CD8-positive, alpha-beta memory T cell (primary cell): ENCODE measurements at regions not wholly inside any gene's neighbourhood (a gene's known extent, or its start where the extent isn't known, plus 50 kb on each side); places are given as distances from the start of the nearest gene placed in this dataset.

Source experiments
- CTCF ChIA-PET: fragments of 350-600 bp; sonication (Branson Sonifier 250); formaldehyde crosslinking; loops from one replicate; lab custom pipeline; 2021; ENCODE audit warnings: antibody characterized with exemption; lab: Charles Lee
- POLR2A ChIA-PET: fragments of 350-600 bp; sonication (Branson Sonifier 250); formaldehyde crosslinking; loops from one replicate; lab custom pipeline; 2021; ENCODE audit warnings: antibody characterized with exemption; lab: Charles Lee
- DNase-seq, 5 donors: peaks; one replicate each; pipeline versions ENCODE4 v3.0.0 to v3.0.0-alpha.2; 2020 to 2022; ENCODE audit warnings: mixed read lengths in 1 of 5
- H3K27ac ChIP-seq: one replicate; pipeline ENCODE4 v1.7.0; 2013; ENCODE audit warnings: low read depth, mild to moderate bottlenecking, low read length, moderate library complexity
- H3K27me3 ChIP-seq: 2 replicates; pipeline ENCODE4 v1.7.0; 2013; ENCODE audit warnings: low read length, mild to moderate bottlenecking; ENCODE audit not compliant: insufficient read depth, poor library complexity, severe bottlenecking
- H3K36me3 ChIP-seq: 2 replicates; pipeline ENCODE4 v1.7.0; 2013; ENCODE audit warnings: mild to moderate bottlenecking, low read length, moderate library complexity; ENCODE audit not compliant: insufficient read depth
- H3K4me1 ChIP-seq: 2 replicates; pipeline ENCODE4 v1.7.0; 2013; ENCODE audit warnings: mild to moderate bottlenecking, low read length, moderate library complexity; ENCODE audit not compliant: insufficient read depth
- H3K4me3 ChIP-seq: 2 replicates; pipeline ENCODE4 v1.7.0; 2013; ENCODE audit warnings: mild to moderate bottlenecking, low read length
- H3K9me3 ChIP-seq: 2 replicates; pipeline ENCODE4 v1.7.0; 2013; ENCODE audit warnings: mild to moderate bottlenecking, low read length
- H3K27ac Mint-ChIP-seq, 8 donors: one replicate each; pipeline ENCODE4 v1.8.0; 2020 to 2021; ENCODE audit warnings: mixed read lengths in 8 of 8, mild to moderate bottlenecking in 6 of 8, inconsistent platforms in 3 of 8, moderate library complexity in 3 of 8
- H3K27me3 Mint-ChIP-seq, 2 donors: one replicate each; pipeline ENCODE4 v1.8.0; 2020 to 2021; ENCODE audit warnings: mixed read lengths in 2 of 2, mild to moderate bottlenecking in 1 of 2, moderate library complexity in 1 of 2
- H3K36me3 Mint-ChIP-seq, 3 donors: one replicate each; pipeline ENCODE4 v1.8.0; 2020 to 2021; ENCODE audit warnings: mixed read lengths in 3 of 3, inconsistent platforms in 1 of 3, mild to moderate bottlenecking in 1 of 3
- H3K4me1 Mint-ChIP-seq, 3 donors: one replicate each; pipeline ENCODE4 v1.8.0; 2020 to 2021; ENCODE audit warnings: mixed read lengths in 3 of 3, inconsistent platforms in 1 of 3, mild to moderate bottlenecking in 1 of 3
- H3K4me3 Mint-ChIP-seq, 7 donors: one replicate each; pipeline ENCODE4 v1.8.0; 2020 to 2021; ENCODE audit warnings: mixed read lengths in 7 of 7, mild to moderate bottlenecking in 6 of 7, moderate library complexity in 4 of 7, inconsistent platforms in 2 of 7
- H3K9me3 Mint-ChIP-seq, 5 donors: one replicate each; pipeline ENCODE4 v1.8.0; 2020 to 2022; ENCODE audit warnings: mixed read lengths in 5 of 5, mild to moderate bottlenecking in 3 of 5, moderate library complexity in 2 of 5, inconsistent platforms in 1 of 5

DNA sequence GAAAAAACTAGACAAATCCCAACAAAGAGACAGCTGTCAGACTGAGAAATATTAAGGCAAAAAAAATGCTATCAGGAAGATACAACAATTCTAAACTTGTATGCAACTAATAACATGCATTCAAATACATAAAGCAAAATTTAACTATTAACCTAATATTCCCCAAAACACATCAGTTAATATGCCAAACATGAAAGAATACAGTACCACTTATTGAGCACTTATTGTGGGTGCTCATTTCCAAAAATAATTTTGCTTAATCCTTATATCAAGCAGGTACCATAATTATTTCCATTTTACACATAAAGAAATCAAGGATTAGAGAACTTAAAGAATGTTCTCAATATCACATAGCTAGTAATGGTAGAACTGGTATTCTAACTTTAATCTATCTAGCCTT is 67.7 kb upstream of the HMGXB4 start:
- no peak overlapping the region for H3K4me3 Mint-ChIP-seq
- peaks cover 6 to 15% of the 10 kb centered on the region in 2 donors for H3K27me3 Mint-ChIP-seq
- H3K27ac Mint-ChIP-seq = no peak overlapping the region
- H3K9me3 ChIP-seq = no peaks in the 10 kb centered on the region
- H3K36me3 ChIP-seq = no peaks in the 10 kb centered on the region
- no peak overlapping the region for H3K4me3 ChIP-seq
- POLR2A ChIA-PET = no interaction called here
- H3K27me3 ChIP-seq = no peaks in the 10 kb centered on the region
- H3K36me3 Mint-ChIP-seq = no peaks in the 10 kb centered on the region
- no peak for DNase-seq
- no peaks in the 10 kb centered on the region for H3K4me1 ChIP-seq
- H3K27ac ChIP-seq = no peak overlapping the region
- H3K9me3 Mint-ChIP-seq = peaks cover 6 to 25% (median 19%) of the 10 kb centered on the region in 5 donors
- H3K4me1 Mint-ChIP-seq = no peaks in the 10 kb centered on the region
- CTCF ChIA-PET = no interaction called here

- DNase-seq = no peak
- H3K27ac ChIP-seq = no peak overlapping the region
- no peaks in the 10 kb centered on the region for H3K27me3 ChIP-seq
- H3K27ac Mint-ChIP-seq = no peak overlapping the region
- peaks cover 6 to 25% (median 19%) of the 10 kb centered on the region in 5 donors for H3K9me3 Mint-ChIP-seq
- POLR2A ChIA-PET = no interaction called here
- no peak overlapping the region for H3K4me3 Mint-ChIP-seq
- peaks cover 6 to 23% of the 10 kb centered on the region in 2 donors for H3K27me3 Mint-ChIP-seq
- no peaks in the 10 kb centered on the region for H3K4me1 Mint-ChIP-seq
- CTCF ChIA-PET = no interaction called here
- H3K4me3 ChIP-seq = no peak overlapping the region
- H3K4me1 ChIP-seq = no peaks in the 10 kb centered on the region
- H3K36me3 ChIP-seq = no peaks in the 10 kb centered on the region
- no peaks in the 10 kb centered on the region for H3K36me3 Mint-ChIP-seq
- H3K9me3 ChIP-seq = no peaks in the 10 kb centered on the region
Measured at GRCh38 chr22:35191412-35191811, 65.9 kb upstream of the HMGXB4 start.

GRCh38 chr22:35192129-35192918 is 65.0 kb upstream of the HMGXB4 start:
- Histone ChIP-seq H3K9me3 (no peaks in the 10 kb centered on the region), H3K36me3 (no peaks in the 10 kb centered on the region), H3K4me3 (no peak overlapping the region), H3K4me1 (no peaks in the 10 kb centered on the region), H3K27me3 (no peaks in the 10 kb centered on the region), H3K27ac (no peak overlapping the region)
- no peaks in the 10 kb centered on the region for H3K4me1 Mint-ChIP-seq
- no peak for DNase-seq
- no peak overlapping the region for H3K4me3 Mint-ChIP-seq
- peaks cover 6 to 25% (median 19%) of the 10 kb centered on the region in 5 donors for H3K9me3 Mint-ChIP-seq
- POLR2A ChIA-PET = no interaction called here
- CTCF ChIA-PET = no interaction called here
- peaks cover 7 to 32% of the 10 kb centered on the region in 2 donors for H3K27me3 Mint-ChIP-seq
- no peaks in the 10 kb centered on the region for H3K36me3 Mint-ChIP-seq
- no peak overlapping the region for H3K27ac Mint-ChIP-seq

DNA sequence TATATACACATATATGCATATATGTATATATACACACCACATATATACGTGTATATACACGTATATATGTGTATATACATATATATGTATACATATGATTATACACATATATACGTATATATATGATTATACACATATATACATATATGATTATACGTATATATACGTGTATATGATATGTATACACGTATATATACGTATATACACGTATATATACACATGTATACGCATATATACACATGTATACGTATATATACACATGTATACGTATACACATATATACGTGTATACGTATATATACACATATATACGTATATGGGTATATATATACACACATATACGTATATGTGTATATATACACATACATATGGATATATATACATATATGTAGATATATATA is 62.1 kb upstream of the HMGXB4 start:
- Mint-ChIP-seq H3K4me3 (no peak overlapping the region), H3K27me3 (peaks cover 18 to 48% of the 10 kb centered on the region in 2 donors), H3K27ac (no peak overlapping the region), H3K9me3 (peaks cover 0 to 13% (median 9%) of the 10 kb centered on the region in 5 donors), H3K36me3 (no peaks in the 10 kb centered on the region), H3K4me1 (no peaks in the 10 kb centered on the region)
- no peak for DNase-seq
- no peaks in the 10 kb centered on the region for H3K4me1 ChIP-seq
- H3K27ac ChIP-seq = no peak overlapping the region
- H3K9me3 ChIP-seq = no peaks in the 10 kb centered on the region
- ChIA-PET POLR2A (no interaction called here), CTCF (no interaction called here)
- H3K36me3 ChIP-seq = no peaks in the 10 kb centered on the region
- H3K4me3 ChIP-seq = no peak overlapping the region
- H3K27me3 ChIP-seq = no peaks in the 10 kb centered on the region

- peaks cover 0 to 11% (median 4%) of the 10 kb centered on the region in 5 donors for H3K9me3 Mint-ChIP-seq
- peaks cover 19 to 46% of the 10 kb centered on the region in 2 donors for H3K27me3 Mint-ChIP-seq
- no peaks in the 10 kb centered on the region for H3K4me1 ChIP-seq
- no peak overlapping the region for H3K27ac Mint-ChIP-seq
- ChIA-PET CTCF (no interaction called here), POLR2A (no interaction called here)
- no peak overlapping the region for H3K27ac ChIP-seq
- H3K4me1 Mint-ChIP-seq = no peaks in the 10 kb centered on the region
- no peaks in the 10 kb centered on the region for H3K36me3 ChIP-seq
- no peak overlapping the region for H3K4me3 Mint-ChIP-seq
- no peak for DNase-seq
- H3K36me3 Mint-ChIP-seq = no peaks in the 10 kb centered on the region
- no peak overlapping the region for H3K4me3 ChIP-seq
- no peaks in the 10 kb centered on the region for H3K27me3 ChIP-seq
- H3K9me3 ChIP-seq = no peaks in the 10 kb centered on the region
Measured at GRCh38 chr22:35195821-35196220, 61.5 kb upstream of the HMGXB4 start.

GRCh38 chr22:35197071-35197470 is 60.2 kb upstream of the HMGXB4 start:
- H3K4me1 ChIP-seq = no peaks in the 10 kb centered on the region
- H3K27ac ChIP-seq = no peak overlapping the region
- DNase-seq = no peak
- Mint-ChIP-seq H3K4me3 (no peak overlapping the region), H3K27me3 (peaks cover 15 to 47% of the 10 kb centered on the region in 2 donors), H3K27ac (no peak overlapping the region), H3K4me1 (no peaks in the 10 kb centered on the region), H3K9me3 (peaks cover 0 to 3% (median 0%) of the 10 kb centered on the region in 5 donors), H3K36me3 (no peaks in the 10 kb centered on the region)
- ChIA-PET POLR2A (no interaction called here), CTCF (no interaction called here)
- H3K36me3 ChIP-seq = no peaks in the 10 kb centered on the region
- no peak overlapping the region for H3K4me3 ChIP-seq
- H3K9me3 ChIP-seq = no peaks in the 10 kb centered on the region
- H3K27me3 ChIP-seq = no peaks in the 10 kb centered on the region

DNA sequence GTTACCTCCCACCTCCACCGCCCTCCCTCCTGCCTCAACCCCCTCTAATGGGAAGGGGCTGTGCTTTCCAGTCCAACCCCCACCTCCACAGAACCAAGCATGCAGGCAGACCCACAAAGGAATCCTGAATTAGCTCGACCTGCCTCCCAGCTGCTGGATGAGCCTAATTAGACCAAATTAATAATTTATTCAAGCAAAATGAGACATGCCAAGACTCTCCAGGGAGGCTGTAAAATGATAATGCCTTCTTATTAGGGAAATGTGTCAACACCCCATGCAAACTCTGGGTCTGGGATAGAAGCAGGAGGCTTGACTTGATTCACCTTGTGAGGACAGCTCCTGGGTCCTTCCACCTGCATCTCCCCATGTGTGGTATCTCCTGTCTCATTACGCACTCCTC is 59.4 kb upstream of the HMGXB4 start:
- H3K4me3 Mint-ChIP-seq = no peak overlapping the region
- Histone ChIP-seq H3K27ac (no peak overlapping the region), H3K4me1 (no peaks in the 10 kb centered on the region), H3K36me3 (no peaks in the 10 kb centered on the region), H3K9me3 (no peaks in the 10 kb centered on the region), H3K27me3 (no peaks in the 10 kb centered on the region), H3K4me3 (no peak overlapping the region)
- H3K27me3 Mint-ChIP-seq = peaks cover 13 to 42% of the 10 kb centered on the region in 2 donors
- ChIA-PET POLR2A (no interaction called here), CTCF (no interaction called here)
- peaks cover 0 to 3% (median 0%) of the 10 kb centered on the region in 5 donors for H3K9me3 Mint-ChIP-seq
- H3K4me1 Mint-ChIP-seq = no peaks in the 10 kb centered on the region
- no peak for DNase-seq
- no peak overlapping the region for H3K27ac Mint-ChIP-seq
- no peaks in the 10 kb centered on the region for H3K36me3 Mint-ChIP-seq

GRCh38 chr22:35198738-35199137 is 58.6 kb upstream of the HMGXB4 start:
- no peaks in the 10 kb centered on the region for H3K36me3 Mint-ChIP-seq
- no peak overlapping the region for H3K4me3 Mint-ChIP-seq
- peaks cover 16 to 42% of the 10 kb centered on the region in 2 donors for H3K27me3 Mint-ChIP-seq

More at GRCh38 chr22:35198738-35199137, 58.6 kb upstream of the HMGXB4 start:
- ChIA-PET POLR2A (no interaction called here), CTCF (no interaction called here)
- H3K27me3 ChIP-seq = no peaks in the 10 kb centered on the region
- H3K4me1 Mint-ChIP-seq = no peaks in the 10 kb centered on the region
- no peak overlapping the region for H3K27ac ChIP-seq
- H3K4me3 ChIP-seq = no peak overlapping the region
- no peaks in the 10 kb centered on the region for H3K36me3 ChIP-seq
- no peaks in the 10 kb centered on the region for H3K9me3 ChIP-seq
- no peak for DNase-seq
- H3K27ac Mint-ChIP-seq = no peak overlapping the region
- no peaks in the 10 kb centered on the region for H3K9me3 Mint-ChIP-seq
- H3K4me1 ChIP-seq = no peaks in the 10 kb centered on the region
